Central memory CD4-positive, alpha-beta T cell (primary cell): ENCODE measurements at regions not wholly inside any gene's neighbourhood (a gene's known extent, or its start where the extent isn't known, plus 50 kb on each side); places are given as distances from the start of the nearest gene placed in this dataset.
"Not testable (repeated sequence)": the region's sequence is repeated elsewhere in the genome, so short reads cannot be mapped to it uniquely, and the experiment has no call there.

ENCODE experiments used
- DNase-seq: peaks from one replicate; pipeline ENCODE4 v3.0.0; 2022

GRCh38 chr15:36428102-36428845 is 151.2 kb upstream of the CDIN1 start:
- DNase-seq: no peak

GRCh38 chr15:36429707-36430106 is 149.7 kb upstream of the CDIN1 start:
- DNase-seq: no peak

GRCh38 chr15:36430280-36430679 is 149.1 kb upstream of the CDIN1 start:
- no peak for DNase-seq

DNA sequence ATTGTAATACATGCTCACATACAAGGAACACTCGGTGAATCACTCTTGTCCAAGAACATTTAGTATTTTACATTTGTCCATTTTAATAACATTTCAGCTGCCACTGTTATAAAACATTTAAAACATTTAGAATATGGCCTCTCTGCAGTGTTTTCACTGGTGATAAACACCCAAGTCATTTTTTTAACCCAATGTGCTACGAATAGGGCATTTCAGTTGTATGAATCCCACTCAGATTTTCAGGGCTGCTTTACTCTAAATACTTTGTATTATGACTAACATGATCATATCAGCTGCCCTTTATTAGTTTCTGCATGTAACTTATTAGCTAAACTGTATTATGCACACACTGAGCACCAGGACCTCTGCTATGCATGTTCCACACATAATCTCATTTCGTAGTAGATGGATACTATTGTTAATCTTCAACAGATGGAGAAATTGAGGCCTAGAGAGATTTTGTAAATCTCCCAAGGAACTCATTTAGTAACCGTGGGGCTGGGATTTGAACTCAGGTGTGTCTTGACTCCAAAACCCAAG is 148.6 kb upstream of the CDIN1 start:
- no peak for DNase-seq

GRCh38 chr15:36432161-36432560 is 147.3 kb upstream of the CDIN1 start:
- no peak for DNase-seq

DNA sequence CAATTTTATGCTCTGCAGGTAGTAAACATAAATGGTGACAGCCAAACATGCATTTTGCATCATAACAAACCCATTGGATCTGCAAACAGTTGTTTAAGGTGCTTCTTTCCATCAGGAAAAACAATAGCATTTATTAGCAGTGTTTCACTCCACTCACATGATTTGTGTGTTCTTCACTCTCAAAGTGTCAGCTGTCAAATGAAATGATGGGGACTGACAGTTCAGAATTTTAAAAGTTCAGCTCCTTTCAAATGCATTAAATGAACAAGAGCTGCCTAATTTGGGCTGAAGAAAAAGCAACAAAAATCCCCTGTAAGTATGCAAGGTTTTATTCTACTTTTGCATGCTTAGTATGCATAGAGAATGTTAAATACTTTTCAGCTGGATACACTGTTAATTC is 145.2 kb upstream of the CDIN1 start:
- no peak for DNase-seq

DNA sequence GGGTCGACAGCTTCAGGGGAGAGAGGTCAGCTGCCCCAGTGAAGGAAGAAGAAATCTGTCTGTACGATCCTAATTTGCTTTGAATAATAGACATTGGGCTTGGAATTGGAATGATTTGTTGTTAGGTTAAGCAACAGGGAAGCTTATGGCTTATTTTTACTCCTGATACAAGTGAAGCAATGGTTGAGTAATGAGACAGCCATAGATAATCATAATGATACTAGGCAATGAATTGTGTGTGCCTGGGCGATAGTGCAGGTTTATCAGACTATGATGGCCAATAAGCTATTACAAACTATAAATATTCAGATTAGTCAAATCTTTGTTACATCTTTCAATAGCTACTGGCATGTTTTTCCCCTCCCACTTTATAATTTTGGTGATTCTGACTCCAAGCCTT is 140.9 kb upstream of the CDIN1 start:
- no peak for DNase-seq

GRCh38 chr15:36447373-36447772 is 132.1 kb upstream of the CDIN1 start:
- no peak for DNase-seq

DNA sequence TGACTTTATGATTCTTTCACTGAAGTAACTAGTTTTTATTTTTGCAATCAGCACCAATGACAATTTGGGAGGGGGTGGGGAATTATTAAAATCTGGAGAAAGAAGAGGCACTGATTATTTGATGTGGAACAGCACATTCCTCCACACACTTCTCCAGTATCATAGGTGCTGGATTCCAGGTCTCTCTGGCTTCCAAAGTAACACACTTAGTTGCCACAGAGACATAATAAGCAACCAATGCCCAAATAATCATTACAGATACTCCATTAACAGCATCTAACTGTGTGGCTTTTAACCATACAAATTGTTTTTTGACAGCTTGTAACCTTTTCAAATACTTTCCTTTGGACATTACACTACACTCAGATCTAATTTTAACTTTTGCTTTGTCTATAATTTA is 131.0 kb upstream of the CDIN1 start:
- no peak for DNase-seq

DNA sequence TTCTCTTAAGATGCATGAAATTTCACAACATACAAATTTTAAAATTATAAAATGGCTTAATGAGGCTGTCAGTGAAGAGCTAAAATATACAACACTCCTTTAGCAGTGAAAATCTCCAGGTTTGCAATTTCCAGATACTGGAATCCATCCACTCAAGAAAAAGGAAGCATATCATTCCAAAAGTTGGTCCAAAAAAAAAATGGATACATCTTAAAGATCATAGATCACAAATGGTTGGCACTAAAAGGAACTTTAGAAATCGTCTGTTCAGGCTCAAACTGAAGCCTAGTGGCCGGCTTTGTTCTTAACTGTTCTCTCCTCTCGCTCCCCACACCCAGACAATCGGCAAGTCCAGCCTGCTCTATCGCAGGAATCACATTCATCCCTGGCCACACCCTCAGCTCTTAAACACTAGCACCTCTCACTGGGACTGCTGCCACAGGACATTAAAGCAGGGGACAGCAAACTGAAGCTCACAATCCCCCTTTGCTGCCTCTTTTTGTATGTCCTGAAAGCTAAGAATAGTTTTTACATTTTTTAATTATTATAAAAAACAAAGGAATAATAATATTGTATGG is 130.3 kb upstream of the CDIN1 start:
- no peak for DNase-seq

DNA sequence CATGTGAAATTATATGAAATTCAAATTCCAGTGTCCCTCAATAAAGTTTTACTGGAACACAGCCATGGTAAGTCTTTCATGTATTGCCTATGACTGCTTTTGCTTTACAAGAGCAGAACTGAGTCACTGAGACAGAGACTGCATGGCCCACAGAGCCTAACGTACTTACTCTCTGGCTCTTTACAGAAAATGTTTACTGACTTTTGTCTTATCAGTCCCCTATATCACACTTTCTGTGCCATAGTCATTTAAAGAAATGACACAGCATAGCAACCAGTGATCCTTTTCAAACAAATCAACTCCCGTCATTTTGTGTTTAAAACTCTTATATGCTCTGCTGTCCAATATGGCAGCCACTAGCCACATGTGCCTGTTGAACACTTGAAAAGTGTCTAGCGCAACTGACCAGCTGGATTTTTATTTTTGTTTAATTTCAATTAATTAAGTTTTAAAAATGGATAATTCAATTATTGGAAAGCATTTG is 129.7 kb upstream of the CDIN1 start:
- no peak for DNase-seq

- not testable (repeated sequence) for DNase-seq
These were observed 125.2 kb upstream of the CDIN1 start for GRCh38 chr15:36454244-36454643.

GRCh38 chr15:36458411-36458810 is 121.0 kb upstream of the CDIN1 start:
- DNase-seq: no peak

GRCh38 chr15:36465304-36465703 is 114.1 kb upstream of the CDIN1 start:
- no peak for DNase-seq

DNA sequence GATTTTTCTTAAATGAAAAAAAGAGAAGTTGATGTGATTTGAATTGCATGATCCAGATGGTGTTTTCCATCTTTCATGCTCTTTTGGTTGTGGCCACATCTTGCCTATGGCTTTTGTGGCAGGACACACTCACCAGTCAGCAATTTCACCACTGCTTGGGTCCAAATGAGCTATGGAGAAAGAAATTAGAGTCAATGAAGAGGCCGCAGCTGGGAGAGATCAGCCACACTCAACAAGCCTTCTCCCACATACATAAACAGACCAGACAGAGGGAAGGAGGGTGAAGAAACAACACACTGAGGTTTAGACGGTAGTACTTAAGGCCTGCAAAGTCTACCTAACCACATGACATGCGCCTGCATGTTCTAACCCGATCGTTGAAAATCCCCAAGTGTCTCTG is 110.7 kb upstream of the CDIN1 start:
- no peak for DNase-seq

GRCh38 chr15:36469311-36469966 is 110.0 kb upstream of the CDIN1 start:
- DNase-seq: no peak

GRCh38 chr15:36472672-36473071 is 106.8 kb upstream of the CDIN1 start:
- no peak for DNase-seq

DNA sequence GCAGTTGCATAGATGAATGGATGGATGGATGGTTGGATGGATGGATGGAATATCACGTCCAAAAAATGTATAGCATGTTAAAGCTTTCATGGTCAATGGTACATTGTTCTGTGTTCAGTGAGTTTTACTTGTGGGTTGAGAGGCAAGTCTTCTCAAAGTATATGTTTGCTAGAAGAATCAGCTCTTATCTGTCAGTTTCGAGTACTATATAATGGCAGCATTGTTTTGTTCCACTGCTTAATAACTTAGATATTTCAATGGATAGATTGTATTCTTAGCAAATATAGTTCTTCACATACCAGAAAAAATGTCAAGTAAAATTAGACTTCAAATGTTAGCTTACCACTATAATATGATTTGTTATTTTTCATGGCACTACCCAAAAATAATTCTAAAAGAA is 100.9 kb upstream of the CDIN1 start:
- DNase-seq: no peak

GRCh38 chr15:36479200-36479896 is 100.1 kb upstream of the CDIN1 start:
- DNase-seq: no peak

GRCh38 chr15:36481156-36481555 is 98.3 kb upstream of the CDIN1 start:
- DNase-seq: no peak

- DNase-seq: no peak
These were observed 96.0 kb upstream of the CDIN1 start for GRCh38 chr15:36483409-36483808.

DNA sequence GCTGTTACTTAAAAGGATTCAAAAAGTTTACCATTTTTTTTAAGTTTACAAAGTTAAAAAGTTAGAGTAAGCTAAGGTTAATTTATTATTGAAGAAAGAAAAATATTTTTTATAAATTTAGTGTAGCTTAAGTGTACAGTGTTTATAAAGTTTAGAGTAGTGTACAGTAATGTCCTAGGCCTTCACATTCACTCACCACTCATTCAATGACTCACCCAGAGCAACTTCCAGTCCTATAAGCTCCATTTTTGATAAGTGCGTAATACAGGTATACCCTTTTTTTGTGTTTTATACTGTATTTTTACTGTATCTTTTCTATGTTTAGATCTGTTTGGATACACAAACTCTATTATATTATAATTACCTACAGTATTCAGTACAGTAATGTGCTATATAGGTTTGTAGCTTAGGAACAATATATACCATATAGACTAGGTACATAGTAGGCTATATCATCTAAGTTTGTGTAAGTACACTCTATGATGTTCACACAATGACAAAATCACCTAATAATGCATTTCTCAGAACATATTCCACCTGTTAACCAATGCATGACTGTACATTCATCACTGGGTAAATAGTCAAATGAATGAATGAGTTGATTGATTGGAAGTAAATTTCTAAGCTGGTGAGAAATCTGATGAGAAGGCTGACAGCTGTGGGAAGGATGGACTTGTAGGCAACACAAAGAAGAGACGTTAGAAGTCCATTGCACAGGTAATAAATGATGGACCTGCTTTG is 95.2 kb upstream of the CDIN1 start:
- no peak for DNase-seq

DNA sequence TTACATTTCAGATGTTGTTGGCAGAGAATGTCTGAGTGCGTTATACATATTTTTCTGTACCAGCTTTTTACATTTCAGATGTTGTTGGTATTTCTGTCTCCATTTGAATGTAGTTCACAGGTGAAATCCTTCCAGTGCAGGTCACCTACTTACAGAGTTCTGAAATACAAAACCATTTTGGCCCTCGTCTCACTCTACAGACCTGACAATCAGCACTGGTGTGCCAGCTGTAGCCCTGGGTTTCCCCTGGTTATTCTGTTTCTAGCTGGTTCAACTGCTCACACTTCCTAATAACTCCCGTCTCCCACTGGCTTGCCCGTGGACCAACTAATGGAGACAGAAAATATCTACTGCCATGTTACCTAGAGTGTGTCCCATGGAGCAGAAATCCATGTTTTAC is 87.5 kb upstream of the CDIN1 start:
- no peak for DNase-seq
